ENCODE measurements at regions not wholly inside any gene's neighbourhood (a gene's known extent, or its start where the extent isn't known, plus 50 kb on each side); places are given as distances from the start of the nearest gene placed in this dataset.

GRCh38 chr2:136222862-136223261 lies 104.9 kb upstream of the CXCR4 start:
- no peak for DNase-seq (ENCODE audit: low spot score)
- Mint-ChIP-seq H3K36me3 (ENCODE audit: low read depth, unreplicated experiment) (no peaks in the 10 kb centered on the region), H3K4me3 (ENCODE audit: unreplicated experiment) (no peak overlapping the region), H3K9me3 (ENCODE audit: unreplicated experiment) (no peaks in the 10 kb centered on the region), H3K27me3 (ENCODE audit: unreplicated experiment) (no peaks in the 10 kb centered on the region), H3K4me1 (ENCODE audit: unreplicated experiment) (peaks cover 17% of the 10 kb centered on the region), H3K27ac (ENCODE audit: unreplicated experiment) (no peak overlapping the region)
- no peak for TF ChIP-seq CTCF (IDR thresholded peaks at IDR 0.05; ENCODE audit: unreplicated experiment)

GRCh38 chr2:136221026-136221425 lies 103.1 kb upstream of the CXCR4 start:
- Mint-ChIP-seq H3K4me3 (ENCODE audit: unreplicated experiment) (no peak overlapping the region), H3K4me1 (ENCODE audit: unreplicated experiment) (peaks cover 12% of the 10 kb centered on the region), H3K9me3 (ENCODE audit: unreplicated experiment) (no peaks in the 10 kb centered on the region), H3K27ac (ENCODE audit: unreplicated experiment) (no peak overlapping the region), H3K27me3 (ENCODE audit: unreplicated experiment) (no peaks in the 10 kb centered on the region), H3K36me3 (ENCODE audit: low read depth, unreplicated experiment) (no peaks in the 10 kb centered on the region)
- no peak for TF ChIP-seq CTCF (IDR thresholded peaks at IDR 0.05; ENCODE audit: unreplicated experiment)
- no peak for DNase-seq (ENCODE audit: low spot score)

- H3K36me3 Mint-ChIP-seq (ENCODE audit: low read depth, unreplicated experiment): no peaks in the 10 kb centered on the region
- DNase-seq (ENCODE audit: low spot score): no peak
- H3K4me3 Mint-ChIP-seq (ENCODE audit: unreplicated experiment): no peak overlapping the region
- H3K27me3 Mint-ChIP-seq (ENCODE audit: unreplicated experiment): no peaks in the 10 kb centered on the region
- TF ChIP-seq CTCF (IDR thresholded peaks at IDR 0.05; ENCODE audit: unreplicated experiment): no peak
- peaks cover 8% of the 10 kb centered on the region for H3K4me1 Mint-ChIP-seq (ENCODE audit: unreplicated experiment)
- H3K27ac Mint-ChIP-seq (ENCODE audit: unreplicated experiment): no peak overlapping the region
- no peaks in the 10 kb centered on the region for H3K9me3 Mint-ChIP-seq (ENCODE audit: unreplicated experiment)
These were observed 102.0 kb upstream of the CXCR4 start for GRCh38 chr2:136219963-136220362.

GRCh38 chr2:136219341-136219740 lies 101.4 kb upstream of the CXCR4 start:
- no peak overlapping the region for H3K27ac Mint-ChIP-seq (ENCODE audit: unreplicated experiment)
- no peak for DNase-seq (ENCODE audit: low spot score)
- H3K36me3 Mint-ChIP-seq (ENCODE audit: low read depth, unreplicated experiment): no peaks in the 10 kb centered on the region
- no peak overlapping the region for H3K4me3 Mint-ChIP-seq (ENCODE audit: unreplicated experiment)
- H3K9me3 Mint-ChIP-seq (ENCODE audit: unreplicated experiment): no peaks in the 10 kb centered on the region
- peaks cover 8% of the 10 kb centered on the region for H3K4me1 Mint-ChIP-seq (ENCODE audit: unreplicated experiment)
- H3K27me3 Mint-ChIP-seq (ENCODE audit: unreplicated experiment): no peaks in the 10 kb centered on the region
- TF ChIP-seq CTCF (IDR thresholded peaks at IDR 0.05; ENCODE audit: unreplicated experiment): no peak

- H3K4me1 Mint-ChIP-seq (ENCODE audit: unreplicated experiment): peaks cover 8% of the 10 kb centered on the region
- no peaks in the 10 kb centered on the region for H3K36me3 Mint-ChIP-seq (ENCODE audit: low read depth, unreplicated experiment)
- no peak overlapping the region for H3K27ac Mint-ChIP-seq (ENCODE audit: unreplicated experiment)
- no peak for DNase-seq (ENCODE audit: low spot score)
- no peak overlapping the region for H3K4me3 Mint-ChIP-seq (ENCODE audit: unreplicated experiment)
- no peaks in the 10 kb centered on the region for H3K27me3 Mint-ChIP-seq (ENCODE audit: unreplicated experiment)
- no peaks in the 10 kb centered on the region for H3K9me3 Mint-ChIP-seq (ENCODE audit: unreplicated experiment)
- no peak for TF ChIP-seq CTCF (IDR thresholded peaks at IDR 0.05; ENCODE audit: unreplicated experiment)
These were observed 100.0 kb upstream of the CXCR4 start for GRCh38 chr2:136217996-136218395.

Measured in endothelial cell (in vitro differentiated cells).